GM19397 (cell line): ENCODE measurements at regions not wholly inside any gene's neighbourhood (a gene's known extent, or its start where the extent isn't known, plus 50 kb on each side); places are given as distances from the start of the nearest gene placed in this dataset.
"Not testable (repeated sequence)": the region's sequence is repeated elsewhere in the genome, so short reads cannot be mapped to it uniquely, and the experiment has no call there.

Experiments
- ATAC-seq: cut with Tn5 transposase; IDR thresholded peaks from one replicate; pipeline ENCODE4 v1.9.1; 2021; ENCODE audit warnings: mild to moderate bottlenecking, moderate library complexity; ENCODE audit not compliant: unreplicated experiment

GRCh38 chr2:3899536-3900155 is 196.3 kb downstream of the DCDC2C start:
- no peak for ATAC-seq

DNA sequence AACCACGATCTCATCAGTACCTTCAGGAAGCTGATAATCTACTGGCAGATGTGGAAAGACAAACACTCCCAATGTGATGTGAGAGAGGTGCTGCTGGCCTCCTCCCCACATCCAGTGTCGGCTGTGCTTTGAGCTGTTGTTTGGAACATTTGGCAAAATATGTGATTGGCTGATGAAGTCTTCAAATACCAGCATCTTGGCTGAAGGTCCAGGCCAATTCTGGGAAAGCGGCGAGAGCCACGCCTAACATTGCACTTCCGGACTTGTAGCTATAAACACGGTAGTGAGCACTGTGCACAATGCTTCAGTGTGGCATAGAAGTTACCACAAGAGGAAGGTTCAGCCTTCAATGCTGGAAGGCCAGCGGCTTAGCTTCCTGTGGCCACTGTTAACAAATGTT is 198.8 kb downstream of the DCDC2C start:
- no peak for ATAC-seq

DNA sequence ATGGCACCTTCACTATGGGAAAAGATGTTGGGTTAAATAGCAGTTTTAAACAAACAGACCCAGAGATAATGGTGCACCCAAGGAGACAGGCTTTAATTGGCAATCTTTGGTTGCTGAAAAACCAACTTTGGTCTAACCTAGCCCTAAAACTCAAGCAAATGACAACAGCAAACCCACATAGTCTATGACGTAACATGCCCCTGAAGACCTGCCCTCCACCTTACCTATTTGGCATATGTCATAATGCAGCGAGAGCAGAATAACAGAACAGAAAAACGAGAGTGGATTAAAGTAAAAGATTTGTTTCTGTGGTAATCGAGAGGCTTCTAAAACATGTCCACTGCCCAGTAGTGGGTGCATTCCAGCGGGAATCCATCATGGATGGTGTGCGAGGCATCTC is 200.7 kb downstream of the DCDC2C start:
- no peak for ATAC-seq

GRCh38 chr2:3908498-3908897 is 205.1 kb downstream of the DCDC2C start:
- ATAC-seq: not testable (repeated sequence)

DNA sequence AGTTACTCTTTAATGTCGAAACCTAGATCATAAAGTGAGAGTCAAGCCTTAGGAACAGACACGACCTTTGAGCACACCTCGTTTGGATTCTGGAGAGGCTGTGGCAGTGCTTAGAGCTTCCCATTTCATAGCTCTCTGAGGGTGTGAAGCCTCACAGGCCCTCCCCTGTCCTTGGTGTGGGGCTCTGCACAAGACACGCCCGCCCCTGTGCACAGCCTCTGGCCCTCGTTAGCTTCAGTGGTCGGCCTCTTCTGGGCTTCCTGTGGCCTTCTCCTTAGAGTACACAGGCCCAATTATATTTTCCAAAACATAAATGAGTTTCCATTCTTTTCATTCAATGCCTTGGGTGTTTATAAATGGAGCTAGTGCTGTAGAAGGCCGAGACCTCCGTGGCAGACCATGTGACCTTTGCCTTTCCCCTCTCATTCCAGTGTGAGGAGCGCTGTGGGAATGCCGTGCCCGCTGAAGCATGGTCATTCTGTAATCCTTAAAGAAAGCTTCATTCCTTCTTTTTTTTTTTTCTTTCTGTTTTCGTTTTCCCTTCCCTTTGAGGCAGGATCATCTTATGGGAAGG is 208.6 kb downstream of the DCDC2C start:
- no peak for ATAC-seq

DNA sequence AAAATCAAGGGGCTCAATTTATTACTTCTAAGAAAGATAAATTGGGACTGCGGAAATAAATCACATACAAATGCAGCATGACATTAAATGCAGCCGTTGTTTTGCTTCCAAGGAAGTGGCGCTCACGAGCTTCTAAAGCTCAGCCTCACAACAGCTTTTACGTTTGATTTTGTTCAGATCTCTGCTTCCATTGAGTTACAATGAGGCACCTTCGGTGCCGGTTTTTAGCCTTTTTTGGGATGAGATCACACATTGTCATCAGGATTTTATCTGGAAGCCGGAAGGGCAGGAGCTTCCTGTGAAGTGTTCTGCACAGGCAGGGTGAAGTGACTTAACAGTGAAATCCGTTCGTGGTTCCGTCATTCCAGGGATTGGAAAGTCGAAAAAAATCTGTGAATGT is 209.8 kb downstream of the DCDC2C start:
- ATAC-seq: no peak

DNA sequence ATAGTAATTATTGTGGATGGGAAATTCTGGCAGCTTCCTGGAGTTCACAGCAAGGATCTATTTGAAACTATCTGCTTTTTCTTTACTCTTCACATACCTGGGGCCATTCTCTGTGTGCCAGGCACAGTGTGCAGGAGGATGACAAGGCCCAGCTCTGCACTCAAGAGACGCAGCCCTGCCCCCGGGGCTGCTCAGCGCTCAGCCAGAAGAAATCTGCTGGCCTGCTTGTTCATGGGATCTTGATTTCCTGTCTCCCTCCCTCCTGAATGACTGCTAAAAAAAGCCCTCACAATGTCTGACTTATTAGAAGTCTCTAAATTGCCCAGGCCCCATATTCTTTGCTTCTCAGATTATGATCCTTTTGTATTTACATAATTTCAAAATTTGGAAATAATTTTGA is 210.9 kb downstream of the DCDC2C start:
- ATAC-seq: no peak

- no peak for ATAC-seq
These were observed 223.7 kb downstream of the DCDC2C start for GRCh38 chr2:3927031-3927430.

- ATAC-seq: no peak
These were observed 226.0 kb downstream of the DCDC2C start for GRCh38 chr2:3929374-3929773.

DNA sequence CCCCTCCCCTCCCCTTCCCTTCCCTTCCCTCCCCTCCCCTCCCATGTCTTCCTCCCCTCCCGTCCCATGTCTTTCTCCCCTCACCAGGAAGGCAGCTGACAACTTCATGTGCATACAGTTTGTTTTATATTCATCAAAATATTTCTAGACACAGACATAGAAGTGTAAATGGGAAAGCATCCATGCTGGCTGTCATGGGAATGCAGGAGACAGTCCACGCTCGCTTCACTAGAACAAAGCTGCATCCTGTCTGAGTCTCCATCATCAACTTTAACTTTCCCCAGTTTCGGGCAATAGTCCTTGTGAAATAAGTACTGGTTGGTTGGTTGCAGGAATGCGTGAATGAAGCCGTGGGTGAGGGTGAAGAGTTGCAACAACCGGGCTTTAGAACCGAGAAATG is 226.9 kb downstream of the DCDC2C start:
- ATAC-seq: no peak

DNA sequence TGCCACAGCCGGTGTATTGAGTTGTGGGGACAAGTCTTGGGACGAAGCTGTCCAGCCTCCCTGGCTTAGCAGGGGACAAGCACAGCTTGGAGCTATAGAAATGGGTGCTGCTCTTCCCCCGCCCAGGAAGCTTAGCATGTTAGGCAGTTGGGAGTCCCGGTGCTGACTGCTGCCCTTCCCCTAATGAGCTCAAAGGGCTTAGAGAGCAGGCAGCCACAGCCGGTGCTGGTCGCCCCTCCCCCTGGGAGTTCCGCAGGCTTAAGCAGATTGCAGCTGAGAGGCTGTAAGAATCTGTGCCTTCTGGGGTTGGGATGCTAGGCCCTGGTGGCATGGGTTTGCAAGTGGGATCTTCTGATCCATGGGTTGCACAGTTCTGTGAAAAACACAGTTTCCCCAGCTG is 237.3 kb downstream of the DCDC2C start:
- no peak for ATAC-seq

DNA sequence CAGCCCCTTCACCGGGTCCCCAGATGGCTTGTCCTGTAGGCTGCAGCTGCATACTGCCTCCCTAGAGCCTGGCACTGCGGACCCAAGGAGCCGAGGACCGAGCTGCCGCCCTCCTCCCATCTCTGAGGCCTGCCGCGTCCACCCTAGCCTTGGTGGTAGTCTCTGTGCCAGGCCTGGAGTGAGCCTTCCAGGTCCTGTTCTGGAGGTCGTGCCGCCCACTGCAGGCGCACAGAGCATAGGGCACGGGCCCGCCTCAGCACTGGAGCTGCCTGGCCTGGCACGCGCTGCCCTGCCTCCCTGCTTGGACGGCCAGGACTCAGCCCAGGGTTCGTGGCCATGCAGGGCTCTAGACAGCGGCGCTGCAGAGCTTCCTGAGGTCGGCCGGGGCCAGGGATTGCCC is 239.5 kb downstream of the DCDC2C start:
- no peak for ATAC-seq

GRCh38 chr2:3944071-3944470 is 240.7 kb downstream of the DCDC2C start:
- no peak for ATAC-seq

DNA sequence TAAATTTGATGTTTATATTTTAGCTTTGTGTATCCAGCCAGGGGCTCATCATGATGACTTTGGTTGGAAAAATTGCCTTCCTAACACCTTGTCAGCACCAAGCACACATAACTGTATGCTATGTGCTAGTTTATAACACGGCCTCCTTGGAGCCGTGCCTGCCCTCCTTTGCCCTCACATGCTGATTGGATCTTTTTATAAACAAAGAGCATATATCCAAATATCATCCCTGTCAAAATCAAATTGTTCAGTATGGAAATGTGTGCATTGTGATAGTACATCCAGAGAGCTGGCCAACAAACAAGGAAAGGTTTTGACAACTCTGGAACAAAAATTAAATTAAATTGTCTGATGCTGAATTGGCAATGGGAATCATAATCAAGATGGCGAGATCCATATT is 241.5 kb downstream of the DCDC2C start:
- ATAC-seq: no peak

GRCh38 chr2:3948191-3948590 is 244.8 kb downstream of the DCDC2C start:
- ATAC-seq: no peak

DNA sequence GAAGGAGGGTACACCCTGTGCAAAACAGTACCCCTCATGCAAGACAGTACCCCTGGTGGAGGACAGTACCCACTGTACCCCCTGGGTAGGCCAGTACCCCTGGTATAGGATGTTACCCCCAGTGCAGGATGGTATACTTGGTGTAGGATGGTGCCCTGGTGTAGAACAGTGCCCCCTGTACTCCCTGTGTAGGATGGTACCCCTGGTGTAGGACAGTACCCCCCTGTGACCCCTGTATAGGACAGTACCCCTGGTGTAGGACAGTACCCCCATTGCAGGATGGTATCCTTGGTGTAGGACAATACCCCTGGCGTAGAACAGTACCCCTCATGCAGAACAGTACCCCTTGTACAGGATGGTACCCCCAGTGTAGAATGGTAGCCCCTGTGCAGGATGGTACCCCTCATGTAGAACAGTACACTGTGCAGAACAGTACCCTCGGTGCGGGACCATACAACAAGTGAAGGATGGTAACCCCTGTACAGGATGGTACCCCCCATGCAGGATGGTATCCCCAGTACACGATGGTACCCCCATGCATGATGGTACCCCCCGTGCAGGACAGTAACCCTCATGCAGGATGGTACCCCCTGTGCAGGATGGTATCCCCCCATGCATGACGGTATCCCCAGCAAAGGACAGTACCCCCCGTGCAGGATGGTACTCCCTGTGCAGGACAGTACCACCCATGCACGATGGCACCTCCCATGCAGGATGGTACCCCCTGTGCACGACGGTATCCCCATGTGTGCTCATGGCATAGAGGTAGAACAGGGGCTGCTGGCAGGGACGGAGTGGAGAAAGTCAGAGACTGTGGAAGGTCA is 248.0 kb downstream of the DCDC2C start:
- ATAC-seq: no peak

- ATAC-seq: no peak
These were observed 249.6 kb downstream of the DCDC2C start for GRCh38 chr2:3952866-3953516.

GRCh38 chr2:3954261-3954660 is 250.9 kb downstream of the DCDC2C start:
- ATAC-seq: no peak

DNA sequence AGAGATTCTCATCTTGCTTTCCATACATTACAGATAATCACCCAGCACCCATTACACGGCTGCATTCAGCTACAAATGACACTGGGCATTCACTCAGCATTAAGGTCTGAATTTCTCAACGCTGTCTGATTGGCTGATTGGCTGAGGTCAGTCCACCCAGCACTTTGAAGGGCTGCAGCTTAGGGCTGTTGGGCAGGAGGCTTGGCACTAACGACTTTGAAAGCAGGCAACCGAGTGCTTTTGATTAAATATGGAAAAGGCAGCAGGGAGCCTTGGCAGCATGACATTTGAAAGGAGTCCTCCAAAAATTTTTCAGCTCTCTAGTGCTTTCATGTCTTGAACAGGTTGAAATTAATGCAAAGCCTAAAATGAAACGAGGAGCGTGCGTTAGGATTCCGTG is 253.0 kb downstream of the DCDC2C start:
- no peak for ATAC-seq

GRCh38 chr2:3956892-3957291 is 253.5 kb downstream of the DCDC2C start:
- no peak for ATAC-seq

- no peak for ATAC-seq
These were observed 255.1 kb downstream of the DCDC2C start for GRCh38 chr2:3958465-3958864.

GRCh38 chr2:3958969-3959368 is 255.6 kb downstream of the DCDC2C start:
- no peak for ATAC-seq
